ENCODE measurements at regions not wholly inside any gene's neighbourhood (a gene's known extent, or its start where the extent isn't known, plus 50 kb on each side); places are given as distances from the start of the nearest gene placed in this dataset.

- TF ChIP-seq EZH2phosphoT487 (IDR thresholded peaks at IDR 0.05; ENCODE audit: low read depth, severe bottlenecking, unreplicated experiment), result no peak
- no peak for TF ChIP-seq EZH2 (IDR thresholded peaks at IDR 0.05; ENCODE audit: borderline replicate concordance)
- no peak for TF ChIP-seq CTCF (IDR thresholded peaks at IDR 0.05; ENCODE audit: poor library complexity)
- no peak overlapping the region for H2AFZ ChIP-seq
- H3K4me1 ChIP-seq (ENCODE audit: insufficient read depth), result no peaks in the 10 kb centered on the region
- H3K4me3 ChIP-seq, result no peak overlapping the region
- H3K9me3 ChIP-seq (ENCODE audit: low read depth), result no peaks in the 10 kb centered on the region
- no peak overlapping the region for H3K4me2 ChIP-seq
- no peaks in the 10 kb centered on the region for H3K9me2 ChIP-seq (replicated peaks; ENCODE audit: insufficient read depth)
- H3K27me3 ChIP-seq, result no peaks in the 10 kb centered on the region
- no peak overlapping the region for H3K27ac ChIP-seq
- no peaks in the 10 kb centered on the region for H4K20me1 ChIP-seq (ENCODE audit: insufficient read depth, poor library complexity, severe bottlenecking)
- H3K79me2 ChIP-seq, result no peaks in the 10 kb centered on the region
- DNase-seq (ENCODE audit: low spot score), result no peak
- no peaks in the 10 kb centered on the region for H3K36me3 ChIP-seq (replicated peaks; ENCODE audit: insufficient read depth, low read depth)
Observed at GRCh38 chr7:34275624-34276023, 370.3 kb downstream of the BMPER start.

- no peak overlapping the region for H3K27ac ChIP-seq
- no peaks in the 10 kb centered on the region for H3K27me3 ChIP-seq
- no peak overlapping the region for H3K4me2 ChIP-seq
- no peaks in the 10 kb centered on the region for H3K9me3 ChIP-seq (ENCODE audit: low read depth)
- H2AFZ ChIP-seq, result no peak overlapping the region
- H3K79me2 ChIP-seq, result no peaks in the 10 kb centered on the region
- no peaks in the 10 kb centered on the region for H3K36me3 ChIP-seq (replicated peaks; ENCODE audit: insufficient read depth, low read depth)
- H4K20me1 ChIP-seq (ENCODE audit: insufficient read depth, poor library complexity, severe bottlenecking), result no peaks in the 10 kb centered on the region
- H3K4me3 ChIP-seq, result no peak overlapping the region
- DNase-seq (ENCODE audit: low spot score), result no peak
- H3K9me2 ChIP-seq (replicated peaks; ENCODE audit: insufficient read depth), result no peaks in the 10 kb centered on the region
- WGBS (ENCODE audit: low lambda C conversion rate, missing lambda C conversion rate), result 88% methylated on average over 7 of the region's 7 CpGs
- no peaks in the 10 kb centered on the region for H3K4me1 ChIP-seq (ENCODE audit: insufficient read depth)
- TF ChIP-seq CTCF (IDR thresholded peaks at IDR 0.05; ENCODE audit: poor library complexity) (no peak), EZH2phosphoT487 (IDR thresholded peaks at IDR 0.05; ENCODE audit: low read depth, severe bottlenecking, unreplicated experiment) (no peak), EZH2 (IDR thresholded peaks at IDR 0.05; ENCODE audit: borderline replicate concordance) (no peak)
Observed at GRCh38 chr7:34277016-34277802, 371.9 kb downstream of the BMPER start.

- 88% methylated on average over 4 of the region's 4 CpGs for WGBS (ENCODE audit: low lambda C conversion rate, missing lambda C conversion rate)
- Histone ChIP-seq H3K4me2 (no peak overlapping the region), H4K20me1 (ENCODE audit: insufficient read depth, poor library complexity, severe bottlenecking) (no peaks in the 10 kb centered on the region), H3K9me3 (ENCODE audit: low read depth) (no peaks in the 10 kb centered on the region), H3K27me3 (no peaks in the 10 kb centered on the region), H2AFZ (no peak overlapping the region), H3K9me2 (replicated peaks; ENCODE audit: insufficient read depth) (no peaks in the 10 kb centered on the region), H3K36me3 (replicated peaks; ENCODE audit: insufficient read depth, low read depth) (no peaks in the 10 kb centered on the region), H3K27ac (no peak overlapping the region), H3K4me3 (no peak overlapping the region), H3K79me2 (no peaks in the 10 kb centered on the region), H3K4me1 (ENCODE audit: insufficient read depth) (no peaks in the 10 kb centered on the region)
- no peak for TF ChIP-seq CTCF (IDR thresholded peaks at IDR 0.05; ENCODE audit: poor library complexity)
- TF ChIP-seq EZH2 (IDR thresholded peaks at IDR 0.05; ENCODE audit: borderline replicate concordance), result no peak
- no peak for TF ChIP-seq EZH2phosphoT487 (IDR thresholded peaks at IDR 0.05; ENCODE audit: low read depth, severe bottlenecking, unreplicated experiment)
- DNase-seq (ENCODE audit: low spot score), result no peak
Observed at GRCh38 chr7:34277803-34278199, 372.5 kb downstream of the BMPER start.
